A673 (cell line): ENCODE measurements at regions not wholly inside any gene's neighbourhood (a gene's known extent, or its start where the extent isn't known, plus 50 kb on each side); places are given as distances from the start of the nearest gene placed in this dataset.

Source experiments
- EZH2 ChIP-seq: fragments of 200-600 bp; sonication (generic); IDR thresholded peaks from 2 replicates; pipeline ENCODE4 v1.6.1; 2017; ENCODE audit warnings: borderline replicate concordance, low read depth, mild to moderate bottlenecking, mixed read lengths, antibody characterized with exemption, low read length; ENCODE audit not compliant: poor library complexity, severe bottlenecking
- TF ChIP-seq, protein P1 (sequence below): fragments of 300-800, 200-600 bp; sonication (generic); conservative IDR thresholded peaks from 2 replicates; pipeline ENCODE4 v1.5.1; 2017; ENCODE audit warnings: low read depth, mild to moderate bottlenecking, antibody characterized with exemption, low read length, moderate library complexity, mixed read lengths

DNA sequence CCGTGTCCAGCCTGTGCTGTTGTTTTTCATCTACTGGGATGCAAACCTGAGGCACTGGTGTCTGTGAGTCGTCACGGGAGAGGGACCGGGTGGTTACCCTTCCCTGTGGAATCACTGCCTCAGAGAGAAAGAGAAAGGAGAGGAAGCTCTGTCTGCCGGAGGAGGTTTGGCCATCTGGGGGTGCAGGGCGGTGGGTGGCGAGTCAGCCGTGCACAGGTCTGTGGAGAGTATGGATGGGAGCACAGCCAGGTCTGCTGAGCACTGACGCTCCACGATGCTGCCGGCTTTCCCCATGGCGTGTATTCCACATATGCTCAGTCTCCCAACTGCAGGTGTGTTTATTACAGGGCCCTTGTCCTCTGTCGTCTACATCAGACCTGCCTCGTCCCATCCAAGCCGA is 395.2 kb upstream of the IRX4 start:
- TF ChIP-seq, protein P1, sequence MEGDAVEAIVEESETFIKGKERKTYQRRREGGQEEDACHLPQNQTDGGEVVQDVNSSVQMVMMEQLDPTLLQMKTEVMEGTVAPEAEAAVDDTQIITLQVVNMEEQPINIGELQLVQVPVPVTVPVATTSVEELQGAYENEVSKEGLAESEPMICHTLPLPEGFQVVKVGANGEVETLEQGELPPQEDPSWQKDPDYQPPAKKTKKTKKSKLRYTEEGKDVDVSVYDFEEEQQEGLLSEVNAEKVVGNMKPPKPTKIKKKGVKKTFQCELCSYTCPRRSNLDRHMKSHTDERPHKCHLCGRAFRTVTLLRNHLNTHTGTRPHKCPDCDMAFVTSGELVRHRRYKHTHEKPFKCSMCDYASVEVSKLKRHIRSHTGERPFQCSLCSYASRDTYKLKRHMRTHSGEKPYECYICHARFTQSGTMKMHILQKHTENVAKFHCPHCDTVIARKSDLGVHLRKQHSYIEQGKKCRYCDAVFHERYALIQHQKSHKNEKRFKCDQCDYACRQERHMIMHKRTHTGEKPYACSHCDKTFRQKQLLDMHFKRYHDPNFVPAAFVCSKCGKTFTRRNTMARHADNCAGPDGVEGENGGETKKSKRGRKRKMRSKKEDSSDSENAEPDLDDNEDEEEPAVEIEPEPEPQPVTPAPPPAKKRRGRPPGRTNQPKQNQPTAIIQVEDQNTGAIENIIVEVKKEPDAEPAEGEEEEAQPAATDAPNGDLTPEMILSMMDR: no peak
- TF ChIP-seq EZH2: no peak
